Gastrocnemius medialis (tissue), 4 donors: ENCODE measurements at regions not wholly inside any gene's neighbourhood (a gene's known extent, or its start where the extent isn't known, plus 50 kb on each side); places are given as distances from the start of the nearest gene placed in this dataset.

Experiments used
- ATAC-seq, 2 donors: fragments of 150-250 bp; one replicate each; pipeline ENCODE4 v1.9.1; 2016
- DNase-seq, 2 donors: peaks; one replicate each; pipeline ENCODE4 v3.0.0-alpha.2; 2019
- H3K27ac ChIP-seq, 4 donors: fragments of 200-600 bp; sonication (generic); 1 replicate in 1 of 4; 2 replicates in 3 of 4; pipeline ENCODE4 v1.5.1; 2016 to 2018; ENCODE audit warnings: mild to moderate bottlenecking in 2 of 4, moderate library complexity in 1 of 4
- H3K27me3 ChIP-seq, 3 donors: fragments of 200-600 bp; sonication (generic) in 2 of 3; 1 replicate in 1 of 3; 2 replicates in 2 of 3; pipeline versions ENCODE4 v1.5.1 to v1.6.0; 2016 to 2019; ENCODE audit warnings: mild to moderate bottlenecking in 1 of 3, moderate library complexity in 1 of 3
- H3K36me3 ChIP-seq, 2 donors: fragments of 200-600 bp; sonication (generic) in 1 of 2; one replicate each; pipeline ENCODE4 v1.5.1; 2017 to 2018
- H3K4me1 ChIP-seq, 2 donors: fragments of 200-600 bp; sonication (generic) in 1 of 2; one replicate each; pipeline ENCODE4 v1.5.1; 2016 to 2017; ENCODE audit warnings: mild to moderate bottlenecking in 2 of 2
- H3K4me3 ChIP-seq, 4 donors: fragments of 200-600 bp; sonication (generic) in 3 of 4; 1 replicate in 1 of 4; 2 replicates in 3 of 4; pipeline ENCODE4 v1.5.1; 2016 to 2019; ENCODE audit warnings: mild to moderate bottlenecking in 2 of 4
- H3K9me3 ChIP-seq, 3 donors: fragments of 200-600 bp; sonication (generic) in 2 of 3; 1 replicate in 1 of 3; 2 replicates in 2 of 3; pipeline ENCODE4 v1.5.1; 2016 to 2019
- CTCF ChIP-seq, 5 experiments: fragments of 450-650 bp in 3 of 5; fragments of 200-600 bp in 2 of 5; sonication (generic) in 2 of 5; IDR thresholded peaks in 4 of 5; conservative IDR thresholded peaks in 1 of 5; 1 replicate in 4 of 5; 2 replicates in 1 of 5; pipeline ENCODE4 v1.5.1; 2016 to 2019; ENCODE audit warnings: antibody characterized with exemption in 5 of 5, mild to moderate bottlenecking in 3 of 5, moderate library complexity in 3 of 5
- POLR2A ChIP-seq, 2 donors: fragments of 450-650 bp; IDR thresholded peaks; one replicate each; pipeline ENCODE4 v1.6.1; 2017; ENCODE audit warnings: antibody characterized with exemption in 2 of 2, mild to moderate bottlenecking in 2 of 2, moderate library complexity in 2 of 2
- in situ Hi-C, 4 donors: fragments of 200-750 bp; cut with MboI; loops; one replicate each; pipeline versions ENCODE4 v1.15.0 to v1.8.0; 2017; ENCODE audit warnings: low sequenced_read_pairs in 4 of 4
- intact Hi-C: fragments of 100-400 bp; cut with DNase I; formaldehyde crosslinking; loops from one replicate; pipeline ENCODE4 v1.15.1; 2023; ENCODE audit warnings: low total_unique reads

GRCh38 chr14:83733670-83734069, 1796.3 kb upstream of the FLRT2 start:
- Histone ChIP-seq H3K36me3 (no peaks in the 10 kb centered on the region), H3K27ac (no peak overlapping the region), H3K27me3 (no peaks in the 10 kb centered on the region), H3K4me3 (no peak overlapping the region), H3K4me1 (no peaks in the 10 kb centered on the region), H3K9me3 (no peaks in the 10 kb centered on the region)
- no peak for TF ChIP-seq POLR2A (IDR thresholded peaks at IDR 0.05)
- no peak for DNase-seq
- intact Hi-C loops: no loop called here
- no peak for ATAC-seq
- in situ Hi-C loops: no loop called here

- intact Hi-C loops: no loop called here
- Histone ChIP-seq H3K4me1 (no peaks in the 10 kb centered on the region), H3K36me3 (no peaks in the 10 kb centered on the region), H3K4me3 (no peak overlapping the region), H3K9me3 (no peaks in the 10 kb centered on the region), H3K27me3 (no peaks in the 10 kb centered on the region), H3K27ac (no peak overlapping the region)
- in situ Hi-C loops: no loop called here
- DNase-seq: no peak
- TF ChIP-seq POLR2A (IDR thresholded peaks at IDR 0.05): no peak
- ATAC-seq: no peak
Measured at GRCh38 chr14:83734431-83734830, 1795.5 kb upstream of the FLRT2 start.

- H3K4me3 ChIP-seq: no peak overlapping the region
- in situ Hi-C loops: no loop called here
- DNase-seq (no peak), ATAC-seq (no peak)
- no peaks in the 10 kb centered on the region for H3K27me3 ChIP-seq
- H3K27ac ChIP-seq: no peak overlapping the region
- no peak for TF ChIP-seq POLR2A (IDR thresholded peaks at IDR 0.05)
- no peak for TF ChIP-seq CTCF (IDR thresholded peaks at IDR 0.05 in 4 of 5, conservative IDR thresholded peaks at IDR 0.05 in 1 of 5)
- intact Hi-C loops: no loop called here
- no peaks in the 10 kb centered on the region for H3K36me3 ChIP-seq
- no peaks in the 10 kb centered on the region for H3K4me1 ChIP-seq
- H3K9me3 ChIP-seq: no peaks in the 10 kb centered on the region
Measured at GRCh38 chr14:83741269-83741668, 1788.7 kb upstream of the FLRT2 start.

GRCh38 chr14:83744224-83744623, 1785.7 kb upstream of the FLRT2 start:
- Histone ChIP-seq H3K9me3 (no peaks in the 10 kb centered on the region), H3K4me3 (no peak overlapping the region), H3K4me1 (no peaks in the 10 kb centered on the region), H3K27ac (no peak overlapping the region), H3K27me3 (no peaks in the 10 kb centered on the region), H3K36me3 (no peaks in the 10 kb centered on the region)
- in situ Hi-C loops: no loop called here
- DNase-seq (no peak), ATAC-seq (no peak)
- intact Hi-C loops: no loop called here
- no peak for TF ChIP-seq POLR2A (IDR thresholded peaks at IDR 0.05)
- TF ChIP-seq CTCF (IDR thresholded peaks at IDR 0.05 in 4 of 5, conservative IDR thresholded peaks at IDR 0.05 in 1 of 5): no peak

- TF ChIP-seq POLR2A (IDR thresholded peaks at IDR 0.05) (no peak), CTCF (IDR thresholded peaks at IDR 0.05 in 4 of 5, conservative IDR thresholded peaks at IDR 0.05 in 1 of 5) (no peak)
- ATAC-seq: no peak
- Histone ChIP-seq H3K36me3 (no peaks in the 10 kb centered on the region), H3K27ac (no peak overlapping the region), H3K4me1 (no peaks in the 10 kb centered on the region), H3K27me3 (no peaks in the 10 kb centered on the region), H3K4me3 (no peak overlapping the region), H3K9me3 (no peaks in the 10 kb centered on the region)
- in situ Hi-C loops: no loop called here
- no peak for DNase-seq
- intact Hi-C loops: no loop called here
Measured at GRCh38 chr14:83744891-83745290, 1785.1 kb upstream of the FLRT2 start.

GRCh38 chr14:83746336-83746735, 1783.6 kb upstream of the FLRT2 start:
- no peaks in the 10 kb centered on the region for H3K9me3 ChIP-seq
- H3K27ac ChIP-seq: no peak overlapping the region
- H3K36me3 ChIP-seq: no peaks in the 10 kb centered on the region
- no peak for DNase-seq
- no peaks in the 10 kb centered on the region for H3K4me1 ChIP-seq
- H3K4me3 ChIP-seq: no peak overlapping the region
- in situ Hi-C loops (no loop called here), intact Hi-C loops (no loop called here)
- no peak for TF ChIP-seq POLR2A (IDR thresholded peaks at IDR 0.05)
- no peak for TF ChIP-seq CTCF (IDR thresholded peaks at IDR 0.05 in 4 of 5, conservative IDR thresholded peaks at IDR 0.05 in 1 of 5)
- no peak for ATAC-seq
- no peaks in the 10 kb centered on the region for H3K27me3 ChIP-seq
